COLO829 (cell line): ENCODE measurements at regions not wholly inside any gene's neighbourhood (a gene's known extent, or its start where the extent isn't known, plus 50 kb on each side); places are given as distances from the start of the nearest gene placed in this dataset.

Experiments used
- DNase-seq: peaks from one replicate; pipeline ENCODE4 v3.0.0; 2012; ENCODE audit warnings: low spot score

GRCh38 chr4:4693258-4693657, 151.4 kb upstream of the STX18 start:
- no peak for DNase-seq

- DNase-seq, result no peak
These were observed 149.0 kb upstream of the STX18 start for GRCh38 chr4:4690854-4691253.

GRCh38 chr4:4689694-4690440, 148.0 kb upstream of the STX18 start:
- no peak for DNase-seq

- DNase-seq, result no peak
These were observed 146.3 kb upstream of the STX18 start for GRCh38 chr4:4687935-4688727.

GRCh38 chr4:4687100-4687499, 145.3 kb upstream of the STX18 start:
- DNase-seq, result no peak

GRCh38 chr4:4685810-4686795, 144.3 kb upstream of the STX18 start:
- no peak for DNase-seq

- DNase-seq, result no peak
These were observed 139.8 kb upstream of the STX18 start for GRCh38 chr4:4681653-4682052.

- no peak for DNase-seq
These were observed 138.9 kb upstream of the STX18 start for GRCh38 chr4:4680758-4681157.

- DNase-seq, result no peak
These were observed 138.4 kb upstream of the STX18 start for GRCh38 chr4:4680243-4680642.

GRCh38 chr4:4677556-4678522, 136.0 kb upstream of the STX18 start:
- DNase-seq, result no peak

GRCh38 chr4:4675641-4676040, 133.8 kb upstream of the STX18 start:
- no peak for DNase-seq

- DNase-seq, result no peak
These were observed 133.3 kb upstream of the STX18 start for GRCh38 chr4:4675051-4675581.

- DNase-seq, result peak; percentile 91
These were observed 131.2 kb upstream of the STX18 start for GRCh38 chr4:4673070-4673469.

GRCh38 chr4:4672402-4672801, 130.6 kb upstream of the STX18 start:
- no peak for DNase-seq

GRCh38 chr4:4671774-4672349, 130.0 kb upstream of the STX18 start:
- DNase-seq, result no peak

GRCh38 chr4:4670869-4671268, 129.0 kb upstream of the STX18 start:
- no peak for DNase-seq

GRCh38 chr4:4668355-4669210, 126.7 kb upstream of the STX18 start:
- no peak for DNase-seq

- no peak for DNase-seq
These were observed 125.8 kb upstream of the STX18 start for GRCh38 chr4:4667622-4668081.
